Breast epithelium (tissue), 4 donors: ENCODE measurements at regions not wholly inside any gene's neighbourhood (a gene's known extent, or its start where the extent isn't known, plus 50 kb on each side); places are given as distances from the start of the nearest gene placed in this dataset.

ENCODE experiments used
- DNase-seq, 2 donors: peaks; one replicate each; pipeline ENCODE4 v3.0.0-alpha.2; 2019; ENCODE audit warnings: low spot score in 2 of 2
- H3K27ac ChIP-seq, 2 donors: fragments of 200-600 bp; sonication (generic) in 1 of 2; one replicate each; pipeline ENCODE4 v1.5.1; 2016 to 2019; ENCODE audit warnings: mild to moderate bottlenecking in 1 of 2
- H3K27me3 ChIP-seq, 2 donors: fragments of 200-600 bp; sonication (generic) in 1 of 2; one replicate each; pipeline versions ENCODE4 v1.5.1 to v1.6.0; 2017 to 2019; ENCODE audit warnings: control low read depth in 1 of 2, mild to moderate bottlenecking in 1 of 2
- H3K36me3 ChIP-seq: fragments of 200-600 bp; one replicate; pipeline ENCODE4 v1.5.1; 2019
- H3K4me1 ChIP-seq, 2 donors: fragments of 200-600 bp; sonication (generic); one replicate each; pipeline ENCODE4 v1.5.1; 2016 to 2019; ENCODE audit warnings: control low read depth in 1 of 2
- H3K4me3 ChIP-seq, 3 donors: fragments of 200-600 bp; sonication (generic); 1 replicate in 2 of 3; 2 replicates in 1 of 3; pipeline ENCODE4 v1.5.1; 2016 to 2019; ENCODE audit warnings: mild to moderate bottlenecking in 3 of 3, moderate library complexity in 2 of 3
- H3K9me3 ChIP-seq, 2 donors: fragments of 200-600 bp; sonication (generic) in 1 of 2; one replicate each; pipeline ENCODE4 v1.5.1; 2016 to 2019; ENCODE audit warnings: control low read depth in 1 of 2
- POLR2A ChIP-seq: fragments of 450-650 bp; IDR thresholded peaks from one replicate; pipeline ENCODE4 v1.6.1; 2016; ENCODE audit warnings: antibody characterized with exemption, mild to moderate bottlenecking, moderate library complexity
- POLR2AphosphoS5 ChIP-seq, 3 donors: sonication (generic); formaldehyde crosslinking; IDR thresholded peaks; one replicate each; pipeline ENCODE4 v1.6.1; 2017; ENCODE audit warnings: antibody characterized with exemption in 3 of 3
- intact Hi-C: fragments of 100-400 bp; cut with DNase I; formaldehyde crosslinking; loops from one replicate; pipeline ENCODE4 v1.15.1; 2023; ENCODE audit warnings: low total_unique reads
- TF ChIP-seq, protein P1 (sequence below), 3 donors: fragments of 450-650 bp; IDR thresholded peaks; one replicate each; pipeline ENCODE4 v1.5.1; 2016 to 2017; ENCODE audit warnings: antibody characterized with exemption in 3 of 3, mild to moderate bottlenecking in 3 of 3, moderate library complexity in 3 of 3

DNA sequence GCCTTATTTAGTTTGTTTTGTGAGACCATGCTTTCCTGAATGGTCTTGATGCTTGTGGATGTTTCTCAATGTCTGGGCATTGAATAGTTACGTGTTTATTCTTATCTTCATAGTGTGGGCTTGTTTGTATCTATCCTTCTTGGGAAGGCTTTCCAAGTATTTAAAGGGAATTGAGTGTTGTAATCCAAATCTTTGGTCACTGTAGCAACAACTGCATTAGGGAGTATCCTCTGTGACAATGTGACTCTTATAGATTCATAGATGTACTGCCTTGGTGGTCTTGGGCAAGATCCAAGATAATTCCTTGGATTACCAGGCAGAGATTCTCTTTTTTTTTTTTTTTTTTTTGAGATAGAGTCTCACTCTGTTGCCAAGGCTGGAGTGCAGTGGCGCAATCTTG is 598.4 kb downstream of the CBLN4 start:
- TF ChIP-seq POLR2AphosphoS5 (IDR thresholded peaks at IDR 0.05), result no peak
- TF ChIP-seq, protein P1, sequence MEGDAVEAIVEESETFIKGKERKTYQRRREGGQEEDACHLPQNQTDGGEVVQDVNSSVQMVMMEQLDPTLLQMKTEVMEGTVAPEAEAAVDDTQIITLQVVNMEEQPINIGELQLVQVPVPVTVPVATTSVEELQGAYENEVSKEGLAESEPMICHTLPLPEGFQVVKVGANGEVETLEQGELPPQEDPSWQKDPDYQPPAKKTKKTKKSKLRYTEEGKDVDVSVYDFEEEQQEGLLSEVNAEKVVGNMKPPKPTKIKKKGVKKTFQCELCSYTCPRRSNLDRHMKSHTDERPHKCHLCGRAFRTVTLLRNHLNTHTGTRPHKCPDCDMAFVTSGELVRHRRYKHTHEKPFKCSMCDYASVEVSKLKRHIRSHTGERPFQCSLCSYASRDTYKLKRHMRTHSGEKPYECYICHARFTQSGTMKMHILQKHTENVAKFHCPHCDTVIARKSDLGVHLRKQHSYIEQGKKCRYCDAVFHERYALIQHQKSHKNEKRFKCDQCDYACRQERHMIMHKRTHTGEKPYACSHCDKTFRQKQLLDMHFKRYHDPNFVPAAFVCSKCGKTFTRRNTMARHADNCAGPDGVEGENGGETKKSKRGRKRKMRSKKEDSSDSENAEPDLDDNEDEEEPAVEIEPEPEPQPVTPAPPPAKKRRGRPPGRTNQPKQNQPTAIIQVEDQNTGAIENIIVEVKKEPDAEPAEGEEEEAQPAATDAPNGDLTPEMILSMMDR (IDR thresholded peaks at IDR 0.05), result no peak
- no peak for TF ChIP-seq POLR2A
- peaks cover 0 to 3% of the 10 kb centered on the region in 2 donors for H3K27me3 ChIP-seq
- no peaks in the 10 kb centered on the region for H3K4me1 ChIP-seq
- no peak overlapping the region for H3K4me3 ChIP-seq
- no peak overlapping the region for H3K27ac ChIP-seq
- intact Hi-C loops, result no loop called here
- H3K9me3 ChIP-seq, result peaks cover 0 to 22% of the 10 kb centered on the region in 2 donors
- no peaks in the 10 kb centered on the region for H3K36me3 ChIP-seq
- no peak for DNase-seq

DNA sequence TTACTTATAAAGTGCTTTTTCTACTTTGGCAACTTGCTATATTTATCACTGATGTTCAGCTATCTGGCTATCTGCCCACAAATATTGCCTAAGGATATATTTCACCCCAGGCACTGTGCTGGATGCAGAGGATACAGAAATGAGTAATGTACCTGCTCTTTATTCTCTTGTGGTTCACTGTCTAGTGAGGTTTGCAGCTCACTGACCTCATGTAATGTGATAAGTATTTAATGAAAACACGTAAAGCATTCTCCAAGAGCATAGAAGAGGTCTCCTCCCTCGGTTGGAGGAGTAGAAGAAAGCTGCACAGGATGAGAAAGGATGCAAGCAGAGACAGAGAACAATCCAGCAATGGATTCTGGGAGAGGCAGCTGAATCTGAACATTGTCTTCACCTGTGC is 610.7 kb downstream of the CBLN4 start:
- TF ChIP-seq, protein P1 (IDR thresholded peaks at IDR 0.05), result no peak
- TF ChIP-seq POLR2A (no peak), POLR2AphosphoS5 (IDR thresholded peaks at IDR 0.05) (no peak)
- Histone ChIP-seq H3K4me3 (no peak overlapping the region), H3K4me1 (no peaks in the 10 kb centered on the region), H3K27ac (no peak overlapping the region), H3K27me3 (no peaks in the 10 kb centered on the region), H3K9me3 (no peaks in the 10 kb centered on the region), H3K36me3 (no peaks in the 10 kb centered on the region)
- intact Hi-C loops, result no loop called here
- no peak for DNase-seq

DNA sequence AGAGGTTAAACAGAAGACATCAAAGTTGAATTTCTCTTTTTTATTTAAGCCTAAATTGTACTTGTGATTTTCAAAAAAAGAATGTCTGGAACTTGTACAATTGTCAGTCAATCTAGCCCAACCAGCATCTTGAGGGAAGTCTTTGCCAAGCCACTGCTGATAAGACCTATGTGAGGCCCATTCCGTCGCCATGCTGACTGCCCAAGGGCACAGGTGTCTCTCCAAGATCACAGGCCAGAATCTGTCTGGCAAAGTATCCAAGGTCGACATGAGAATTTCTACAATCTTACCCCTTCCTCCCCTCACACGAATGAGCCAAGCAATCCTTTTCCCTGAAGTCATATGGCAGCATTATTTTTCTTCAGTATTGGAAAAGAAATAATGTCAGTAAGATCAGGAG is 614.5 kb downstream of the CBLN4 start:
- TF ChIP-seq POLR2AphosphoS5 (IDR thresholded peaks at IDR 0.05) (no peak), POLR2A (no peak)
- TF ChIP-seq, protein P1 (IDR thresholded peaks at IDR 0.05), result no peak
- no peaks in the 10 kb centered on the region for H3K9me3 ChIP-seq
- intact Hi-C loops, result no loop called here

DNA sequence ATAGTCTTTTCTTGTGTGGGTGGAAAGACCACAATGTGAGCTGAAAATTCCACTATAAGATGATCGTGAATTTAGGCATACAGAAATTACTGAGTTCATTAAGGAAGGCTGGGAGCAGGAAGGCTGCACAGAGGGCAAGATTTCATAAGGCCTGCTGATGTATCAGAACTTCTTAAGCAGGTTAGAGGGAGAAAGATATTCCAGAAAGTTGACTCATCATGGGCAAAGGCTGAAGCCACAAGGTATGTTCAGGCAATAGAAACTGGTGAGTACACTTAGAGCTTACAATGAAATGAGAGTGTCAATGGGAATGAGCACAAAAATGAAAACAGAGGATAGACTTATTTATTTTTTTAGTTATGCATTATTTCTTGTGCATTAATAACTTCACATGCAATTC is 618.6 kb downstream of the CBLN4 start:
- Histone ChIP-seq H3K27me3 (no peaks in the 10 kb centered on the region), H3K4me1 (no peaks in the 10 kb centered on the region)
- DNase-seq, result no peak

More for the DNA sequence above, 614.5 kb downstream of the CBLN4 start:
- Histone ChIP-seq H3K27ac (no peak overlapping the region), H3K27me3 (no peaks in the 10 kb centered on the region), H3K4me1 (no peaks in the 10 kb centered on the region), H3K4me3 (no peak overlapping the region), H3K36me3 (no peaks in the 10 kb centered on the region)
- no peak for DNase-seq

DNA sequence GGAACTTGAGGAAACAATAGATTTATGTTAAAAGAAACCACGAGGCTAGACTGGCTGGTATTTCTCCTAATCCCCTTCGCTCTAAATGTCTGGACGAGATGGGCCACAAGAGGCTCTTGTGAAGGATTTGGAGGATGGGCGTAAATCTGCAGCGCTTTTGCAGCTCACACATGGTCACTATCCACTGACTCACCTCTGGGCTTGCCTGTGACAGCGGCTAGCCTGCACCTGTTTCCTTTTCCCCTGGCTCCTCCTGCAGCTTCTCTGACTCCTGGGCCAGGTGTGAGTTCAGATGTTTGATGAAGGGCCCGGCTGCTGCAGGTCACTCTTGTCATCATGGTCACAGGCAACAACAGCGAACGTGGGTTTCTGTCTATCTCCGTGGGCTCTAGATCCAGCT is 629.4 kb downstream of the CBLN4 start:
- Histone ChIP-seq H3K9me3 (no peaks in the 10 kb centered on the region), H3K36me3 (no peaks in the 10 kb centered on the region), H3K4me3 (no peak overlapping the region), H3K27ac (no peak overlapping the region), H3K27me3 (no peaks in the 10 kb centered on the region), H3K4me1 (no peaks in the 10 kb centered on the region)
- intact Hi-C loops, result no loop called here
- TF ChIP-seq POLR2A (no peak), POLR2AphosphoS5 (IDR thresholded peaks at IDR 0.05) (no peak)
- TF ChIP-seq, protein P1 (IDR thresholded peaks at IDR 0.05), result no peak
- no peak for DNase-seq

More for the DNA sequence above, 618.6 kb downstream of the CBLN4 start:
- no peaks in the 10 kb centered on the region for H3K36me3 ChIP-seq
- H3K27ac ChIP-seq, result no peak overlapping the region
- TF ChIP-seq, protein P1 (IDR thresholded peaks at IDR 0.05), result no peak
- TF ChIP-seq POLR2A (no peak), POLR2AphosphoS5 (IDR thresholded peaks at IDR 0.05) (no peak)
- H3K4me3 ChIP-seq, result no peak overlapping the region
- H3K9me3 ChIP-seq, result no peaks in the 10 kb centered on the region
- intact Hi-C loops, result no loop called here
